ENCODE measurements at regions not wholly inside any gene's neighbourhood (a gene's known extent, or its start where the extent isn't known, plus 50 kb on each side); places are given as distances from the start of the nearest gene placed in this dataset.

DNA sequence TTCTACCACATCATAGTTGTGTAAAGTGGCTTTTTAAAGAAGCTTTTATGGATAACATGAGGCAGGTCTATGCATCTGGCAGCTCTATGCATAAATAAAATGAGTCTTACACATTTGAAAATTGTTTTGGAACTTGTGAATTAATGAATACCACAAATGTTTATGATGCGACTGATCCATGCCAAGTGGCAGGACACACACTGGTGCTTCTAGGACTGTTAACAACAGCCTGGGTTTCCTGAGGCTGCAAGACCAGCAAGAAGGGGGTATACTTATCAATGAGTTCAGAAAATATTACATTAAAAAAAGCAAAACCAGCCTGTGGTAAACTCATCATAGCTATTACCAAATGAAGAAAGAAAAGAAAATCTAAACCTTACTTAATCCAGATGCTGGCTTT is 212.9 kb upstream of the PDE10A start:
- Histone ChIP-seq H2AFZ (ENCODE audit: low read depth, low read length) (no peak overlapping the region), H3K27ac (ENCODE audit: insufficient read depth, low read depth, low read length) (no peak overlapping the region), H3K79me2 (ENCODE audit: control insufficient read depth, insufficient read depth, low read length) (no peaks in the 10 kb centered on the region), H3K4me1 (ENCODE audit: control insufficient read depth, extremely low read depth, insufficient read depth, low read length) (no peaks in the 10 kb centered on the region), H3K9me1 (replicated peaks; ENCODE audit: control insufficient read depth, extremely low read depth, insufficient read depth, low read length) (no peaks in the 10 kb centered on the region), H3K36me3 (ENCODE audit: control insufficient read depth in 2 of 2, extremely low read depth in 1 of 2, insufficient read depth in 2 of 2, low read length in 2 of 2) (no peaks in the 10 kb centered on the region), H3K4me3 (replicated peaks in 1 of 3; ENCODE audit: insufficient read depth in 1 of 3, low read depth in 1 of 3, low read length in 3 of 3) (no peak overlapping the region), H3K9me3 (replicated peaks; ENCODE audit: control insufficient read depth, insufficient read depth, low read length) (no peaks in the 10 kb centered on the region), H3K27me3 (ENCODE audit: control insufficient read depth in 2 of 2, insufficient read depth in 2 of 2, low read length in 2 of 2) (no peaks in the 10 kb centered on the region), H4K20me1 (replicated peaks; ENCODE audit: control insufficient read depth, extremely low read depth, insufficient read depth, low read length) (no peaks in the 10 kb centered on the region), H3K4me2 (ENCODE audit: insufficient read depth, low read length) (no peak overlapping the region), H3K9ac (replicated peaks; ENCODE audit: extremely low read depth, insufficient read depth, low read length) (no peak overlapping the region)
- dilution Hi-C loops (cut with MboI; ENCODE audit: extremely low pct_ligation_motif_present, low sequenced_read_pairs): no loop called here
- intact Hi-C loops (cut with micrococcal nuclease): no loop called here
- BruUV-seq (replicated peaks): no TSS peak
- DNase-seq (ENCODE audit: low read depth, low spot score) (no peak), FAIRE-seq (no peak)
- ChIA-PET POLR2A (no interaction called here), CTCF (no interaction called here)
- TF ChIP-seq, protein P1, sequence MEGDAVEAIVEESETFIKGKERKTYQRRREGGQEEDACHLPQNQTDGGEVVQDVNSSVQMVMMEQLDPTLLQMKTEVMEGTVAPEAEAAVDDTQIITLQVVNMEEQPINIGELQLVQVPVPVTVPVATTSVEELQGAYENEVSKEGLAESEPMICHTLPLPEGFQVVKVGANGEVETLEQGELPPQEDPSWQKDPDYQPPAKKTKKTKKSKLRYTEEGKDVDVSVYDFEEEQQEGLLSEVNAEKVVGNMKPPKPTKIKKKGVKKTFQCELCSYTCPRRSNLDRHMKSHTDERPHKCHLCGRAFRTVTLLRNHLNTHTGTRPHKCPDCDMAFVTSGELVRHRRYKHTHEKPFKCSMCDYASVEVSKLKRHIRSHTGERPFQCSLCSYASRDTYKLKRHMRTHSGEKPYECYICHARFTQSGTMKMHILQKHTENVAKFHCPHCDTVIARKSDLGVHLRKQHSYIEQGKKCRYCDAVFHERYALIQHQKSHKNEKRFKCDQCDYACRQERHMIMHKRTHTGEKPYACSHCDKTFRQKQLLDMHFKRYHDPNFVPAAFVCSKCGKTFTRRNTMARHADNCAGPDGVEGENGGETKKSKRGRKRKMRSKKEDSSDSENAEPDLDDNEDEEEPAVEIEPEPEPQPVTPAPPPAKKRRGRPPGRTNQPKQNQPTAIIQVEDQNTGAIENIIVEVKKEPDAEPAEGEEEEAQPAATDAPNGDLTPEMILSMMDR (IDR thresholded peaks at IDR 0.05; ENCODE audit: extremely low read depth in 1 of 2, insufficient read depth in 1 of 2, low read depth in 1 of 2, low read length in 2 of 2): no peak
- TF ChIP-seq POLR2AphosphoS5 (IDR thresholded peaks at IDR 0.05; ENCODE audit: insufficient read depth, low read depth, low read length) (no peak), EZH2 (IDR thresholded peaks at IDR 0.05; ENCODE audit: borderline replicate concordance, low read depth, low read length, severe bottlenecking) (no peak), JUN (IDR thresholded peaks at IDR 0.05; ENCODE audit: borderline replicate concordance, insufficient read depth, insufficient read length, low read depth) (no peak), FOS (IDR thresholded peaks at IDR 0.05; ENCODE audit: borderline replicate concordance, insufficient read depth, low read length) (no peak), GATA2 (IDR thresholded peaks at IDR 0.05; ENCODE audit: insufficient read depth, insufficient read length, low read depth, low read length) (no peak), MYC (IDR thresholded peaks at IDR 0.05; ENCODE audit: low read depth, low read length) (no peak), POLR2A (IDR thresholded peaks at IDR 0.05; ENCODE audit: low read depth, low read length) (no peak)
- TF ChIP-seq, protein P2, sequence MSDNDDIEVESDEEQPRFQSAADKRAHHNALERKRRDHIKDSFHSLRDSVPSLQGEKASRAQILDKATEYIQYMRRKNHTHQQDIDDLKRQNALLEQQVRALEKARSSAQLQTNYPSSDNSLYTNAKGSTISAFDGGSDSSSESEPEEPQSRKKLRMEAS (IDR thresholded peaks at IDR 0.05; ENCODE audit: insufficient read depth, insufficient read length): no peak

Data from endothelial cell of umbilical vein (primary cell).